Smooth muscle cell (in vitro differentiated cells): ENCODE measurements at regions not wholly inside any gene's neighbourhood (a gene's known extent, or its start where the extent isn't known, plus 50 kb on each side); places are given as distances from the start of the nearest gene placed in this dataset.

ENCODE experiments used
- DNase-seq: peaks from one replicate; lab custom pipeline; 2025; ENCODE audit not compliant: unreplicated experiment; lab: John Stamatoyannopoulos, UW
- H2AFZ ChIP-seq: fragments of 200-600 bp; sonication (generic); 2 replicates; pipeline ENCODE4 v1.6.0; 2016; ENCODE audit warnings: antibody characterized with exemption, low read depth, mild to moderate bottlenecking
- H3F3A ChIP-seq: fragments of 200-600 bp; sonication (generic); 2 replicates; pipeline ENCODE4 v1.6.0; 2017; ENCODE audit warnings: antibody characterized with exemption, low read depth
- H3K27ac ChIP-seq: fragments of 200-600 bp; sonication (generic); 2 replicates; pipeline ENCODE4 v1.5.1; 2016; ENCODE audit warnings: low read depth, mild to moderate bottlenecking
- H3K27me3 ChIP-seq: fragments of 200-600 bp; sonication (generic); 2 replicates; pipeline ENCODE4 v1.6.1; 2016; ENCODE audit warnings: low read depth, mild to moderate bottlenecking
- H3K36me3 ChIP-seq: fragments of 200-600 bp; sonication (generic); 2 replicates; pipeline ENCODE4 v1.5.1; 2016; ENCODE audit warnings: low read depth
- H3K4me1 ChIP-seq: fragments of 200-600 bp; sonication (generic); 2 replicates; pipeline ENCODE4 v1.5.1; 2016; ENCODE audit warnings: low read depth
- H3K4me2 ChIP-seq: fragments of 200-600 bp; sonication (generic); 2 replicates; pipeline ENCODE4 v1.6.0; 2016; ENCODE audit warnings: mild to moderate bottlenecking
- H3K4me3 ChIP-seq: fragments of 200-600 bp; sonication (generic); 2 replicates; pipeline ENCODE4 v1.5.1; 2016; ENCODE audit warnings: mild to moderate bottlenecking
- H3K79me2 ChIP-seq: fragments of 200-600 bp; sonication (generic); 2 replicates; pipeline ENCODE4 v1.6.0; 2016; ENCODE audit warnings: low read depth, mild to moderate bottlenecking
- H3K9ac ChIP-seq: fragments of 200-600 bp; sonication (generic); 2 replicates; pipeline ENCODE4 v1.6.0; 2016; ENCODE audit warnings: low read depth
- H3K9me3 ChIP-seq: fragments of 200-600 bp; sonication (generic); replicated peaks from 2 replicates; pipeline ENCODE4 v1.5.1; 2016; ENCODE audit warnings: low read depth
- H4K20me1 ChIP-seq: fragments of 200-600 bp; sonication (generic); 2 replicates; pipeline ENCODE4 v1.6.0; 2016; ENCODE audit warnings: low read depth
- CTCF ChIP-seq: fragments of 200-600 bp; sonication (generic); IDR thresholded peaks from 2 replicates; pipeline ENCODE4 v1.5.1; 2017; ENCODE audit warnings: borderline replicate concordance, mild to moderate bottlenecking, antibody characterized with exemption; ENCODE audit not compliant: insufficient read depth, poor library complexity, severe bottlenecking
- WGBS: methylation state at CpG from one replicate; pipeline ENCODE4 v1.1.7; 2016; ENCODE audit warnings: low lambda C conversion rate; 5-methylcytosine and 5-hydroxymethylcytosine counted together

DNA sequence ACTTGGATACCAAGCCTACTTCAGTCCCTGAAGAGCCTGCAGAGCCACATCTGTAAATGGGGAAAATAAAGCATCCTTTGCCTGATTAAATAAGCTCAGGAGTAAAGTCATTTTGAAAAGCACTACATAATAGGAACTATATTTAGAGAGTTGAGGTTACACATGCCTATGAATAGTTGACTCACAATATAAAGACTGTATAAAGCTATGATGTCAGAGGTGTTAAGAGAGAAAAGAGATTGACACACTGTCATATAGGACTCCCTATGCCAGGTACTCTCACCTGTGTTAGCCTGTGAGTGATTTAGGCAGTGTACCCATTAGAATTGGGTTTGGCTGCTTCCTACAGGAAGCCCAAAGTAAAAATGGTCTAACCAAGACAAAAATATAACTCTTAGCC is 87.7 kb upstream of the CRHR1 start:
- Histone ChIP-seq H2AFZ (no peak overlapping the region), H3K36me3 (no peaks in the 10 kb centered on the region), H3K27me3 (peaks cover 31% of the 10 kb centered on the region), H3K9me3 (no peaks in the 10 kb centered on the region), H3K27ac (no peak overlapping the region), H3K4me3 (no peak overlapping the region), H3K79me2 (no peaks in the 10 kb centered on the region), H3K9ac (no peak overlapping the region), H3K4me2 (no peak overlapping the region), H3F3A (no peaks in the 10 kb centered on the region), H3K4me1 (no peaks in the 10 kb centered on the region), H4K20me1 (no peaks in the 10 kb centered on the region)
- no peak for TF ChIP-seq CTCF
- no peak for DNase-seq

DNA sequence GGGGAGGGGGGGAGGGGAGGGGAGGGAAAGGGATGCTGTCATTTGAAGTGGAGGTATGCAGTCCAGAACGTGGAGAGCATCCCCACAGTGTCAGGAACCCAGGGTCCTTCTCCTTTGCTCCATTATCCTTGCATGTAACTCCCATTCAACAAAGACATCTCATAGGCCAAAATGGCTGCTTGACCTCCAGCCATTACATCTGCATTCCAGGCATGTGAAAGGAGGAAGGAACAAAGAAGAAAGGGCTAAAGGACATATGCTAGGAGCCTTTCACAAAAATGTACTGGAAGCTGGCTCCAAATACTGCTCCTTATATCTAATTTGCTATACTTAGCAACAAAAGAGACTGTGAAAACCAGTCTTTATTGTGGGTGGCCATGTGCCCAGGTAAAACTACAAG is 87.0 kb upstream of the CRHR1 start:
- Histone ChIP-seq H3K4me2 (no peak overlapping the region), H3K9me3 (no peaks in the 10 kb centered on the region), H3K27ac (no peak overlapping the region), H3K4me3 (no peak overlapping the region), H2AFZ (no peak overlapping the region), H3K27me3 (peaks cover 27% of the 10 kb centered on the region), H3K9ac (no peak overlapping the region), H3K79me2 (no peaks in the 10 kb centered on the region), H4K20me1 (no peaks in the 10 kb centered on the region), H3F3A (no peaks in the 10 kb centered on the region), H3K36me3 (no peaks in the 10 kb centered on the region), H3K4me1 (no peaks in the 10 kb centered on the region)
- WGBS: 14% methylated on average over 1 of the region's 1 CpG
- TF ChIP-seq CTCF: no peak
- DNase-seq: no peak

DNA sequence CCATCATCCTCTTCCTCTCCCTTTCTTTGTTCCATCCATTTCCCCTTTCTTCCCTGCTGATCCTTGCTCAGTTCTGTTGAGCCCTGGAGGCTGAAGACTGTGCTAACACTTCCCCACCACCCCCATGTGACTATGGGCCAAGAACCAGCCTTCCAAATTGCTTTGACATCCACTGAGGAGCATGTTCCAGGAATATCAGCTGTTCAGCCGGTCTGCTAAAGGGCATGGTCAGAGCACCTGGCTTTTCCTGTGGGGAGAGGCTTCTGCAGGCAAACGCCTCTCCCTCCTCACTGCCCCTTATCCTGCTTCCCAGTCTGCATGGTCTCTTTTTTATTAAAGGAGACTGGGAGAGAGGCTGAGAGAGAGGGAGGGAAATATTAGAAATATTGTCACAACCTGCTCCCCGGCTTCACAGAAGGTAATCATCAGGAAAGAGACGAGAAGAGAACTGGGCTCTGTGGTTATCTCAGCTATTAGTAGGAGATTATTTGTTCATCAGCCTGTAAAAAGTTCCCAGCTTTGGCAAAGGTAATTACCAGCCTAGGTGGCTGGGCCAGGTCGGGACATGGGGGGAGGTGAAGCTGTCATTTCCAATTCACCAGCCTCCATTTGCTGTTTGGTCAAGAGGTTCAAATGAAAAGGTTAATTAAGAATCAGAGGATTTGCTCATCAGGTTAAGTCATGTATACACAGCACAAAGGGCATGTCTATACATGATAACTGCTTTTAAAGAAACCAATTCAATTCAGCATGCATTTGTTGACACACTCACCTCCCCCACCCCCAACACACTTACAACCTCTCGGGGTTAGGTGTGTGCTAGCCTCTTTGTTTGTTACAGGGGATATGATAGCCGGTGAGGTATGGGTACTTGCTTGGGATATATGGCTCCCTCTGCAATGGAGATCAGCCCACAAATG is 83.7 kb upstream of the CRHR1 start:
- Histone ChIP-seq H3K9me3 (no peaks in the 10 kb centered on the region), H2AFZ (no peak overlapping the region), H3K36me3 (no peaks in the 10 kb centered on the region), H3K9ac (no peak overlapping the region), H3K27ac (no peak overlapping the region), H3F3A (no peaks in the 10 kb centered on the region), H3K27me3 (peaks cover 28% of the 10 kb centered on the region), H3K4me3 (no peak overlapping the region), H4K20me1 (no peaks in the 10 kb centered on the region), H3K79me2 (no peaks in the 10 kb centered on the region), H3K4me1 (no peaks in the 10 kb centered on the region), H3K4me2 (no peak overlapping the region)
- 69% methylated on average over 7 of the region's 7 CpGs for WGBS
- DNase-seq: no peak
- TF ChIP-seq CTCF: no peak
